ENCODE measurements at regions not wholly inside any gene's neighbourhood (a gene's known extent, or its start where the extent isn't known, plus 50 kb on each side); places are given as distances from the start of the nearest gene placed in this dataset.

DNA sequence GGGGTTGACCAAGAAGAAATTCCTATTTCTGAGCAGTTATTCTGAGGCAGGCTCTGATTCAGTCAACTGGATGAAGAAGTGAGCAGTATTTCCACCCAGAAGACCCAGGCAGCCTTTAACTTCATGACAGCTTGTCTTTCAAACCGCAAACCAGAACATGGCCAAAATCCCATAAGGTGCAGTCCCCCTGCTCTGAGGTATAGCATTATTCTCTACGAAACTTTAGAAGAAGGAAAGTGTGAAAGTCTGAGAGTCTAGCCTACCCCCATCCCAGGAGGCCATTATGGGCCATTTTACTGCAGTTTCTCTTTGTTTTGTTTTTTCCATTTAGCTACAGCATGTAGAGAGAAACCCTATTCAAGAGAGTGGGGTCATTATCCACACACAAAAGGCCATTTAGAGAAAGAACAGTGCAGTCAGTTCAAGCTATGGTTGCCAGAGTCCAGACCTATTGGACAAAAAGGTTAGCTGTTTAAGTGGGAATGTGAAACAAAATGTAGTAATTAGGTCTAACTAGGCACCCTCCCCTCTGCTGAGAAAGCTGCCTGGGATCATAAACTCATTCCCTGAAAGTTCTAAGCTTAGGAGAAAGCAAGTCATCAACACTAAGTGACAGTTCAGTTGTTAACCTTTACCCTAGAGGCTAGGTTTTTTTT is 52.1 kb upstream of the RASGEF1B start:
- in situ Hi-C loops (cut with HindIII; ENCODE audit: low sequenced_read_pairs), result no loop called here
- DNase-seq (ENCODE audit: low read depth), result no peak
- no peak overlapping the region for H3K4me3 ChIP-seq (ENCODE audit: low read depth, low read length)
- TF ChIP-seq, protein P1, sequence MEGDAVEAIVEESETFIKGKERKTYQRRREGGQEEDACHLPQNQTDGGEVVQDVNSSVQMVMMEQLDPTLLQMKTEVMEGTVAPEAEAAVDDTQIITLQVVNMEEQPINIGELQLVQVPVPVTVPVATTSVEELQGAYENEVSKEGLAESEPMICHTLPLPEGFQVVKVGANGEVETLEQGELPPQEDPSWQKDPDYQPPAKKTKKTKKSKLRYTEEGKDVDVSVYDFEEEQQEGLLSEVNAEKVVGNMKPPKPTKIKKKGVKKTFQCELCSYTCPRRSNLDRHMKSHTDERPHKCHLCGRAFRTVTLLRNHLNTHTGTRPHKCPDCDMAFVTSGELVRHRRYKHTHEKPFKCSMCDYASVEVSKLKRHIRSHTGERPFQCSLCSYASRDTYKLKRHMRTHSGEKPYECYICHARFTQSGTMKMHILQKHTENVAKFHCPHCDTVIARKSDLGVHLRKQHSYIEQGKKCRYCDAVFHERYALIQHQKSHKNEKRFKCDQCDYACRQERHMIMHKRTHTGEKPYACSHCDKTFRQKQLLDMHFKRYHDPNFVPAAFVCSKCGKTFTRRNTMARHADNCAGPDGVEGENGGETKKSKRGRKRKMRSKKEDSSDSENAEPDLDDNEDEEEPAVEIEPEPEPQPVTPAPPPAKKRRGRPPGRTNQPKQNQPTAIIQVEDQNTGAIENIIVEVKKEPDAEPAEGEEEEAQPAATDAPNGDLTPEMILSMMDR (IDR thresholded peaks at IDR 0.05; ENCODE audit: low read depth, low read length, missing control alignments), result no peak

DNA sequence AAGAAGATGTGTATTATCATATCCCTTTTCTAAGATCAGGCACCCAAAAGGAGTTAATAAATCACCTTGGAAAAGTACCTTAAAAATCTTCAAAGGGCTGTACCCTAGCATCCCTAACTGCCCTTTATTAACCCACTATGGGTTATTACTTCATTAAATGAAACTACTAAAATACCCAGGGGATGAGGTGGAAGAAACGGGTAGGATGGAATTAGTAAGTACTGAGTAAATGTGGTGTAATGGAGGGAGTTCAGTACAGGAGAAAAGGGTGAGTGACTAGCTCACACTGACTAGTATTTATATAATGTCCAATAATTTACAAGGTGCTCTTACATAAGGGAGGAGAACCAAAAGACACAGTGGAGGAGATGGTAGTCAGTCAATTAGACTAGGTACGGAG is 51.0 kb upstream of the RASGEF1B start:
- DNase-seq (ENCODE audit: low read depth), result no peak
- no peak overlapping the region for H3K4me3 ChIP-seq (ENCODE audit: low read depth, low read length)
- in situ Hi-C loops (cut with HindIII; ENCODE audit: low sequenced_read_pairs), result no loop called here
- TF ChIP-seq, protein P1 (IDR thresholded peaks at IDR 0.05; ENCODE audit: low read depth, low read length, missing control alignments), result no peak

DNA sequence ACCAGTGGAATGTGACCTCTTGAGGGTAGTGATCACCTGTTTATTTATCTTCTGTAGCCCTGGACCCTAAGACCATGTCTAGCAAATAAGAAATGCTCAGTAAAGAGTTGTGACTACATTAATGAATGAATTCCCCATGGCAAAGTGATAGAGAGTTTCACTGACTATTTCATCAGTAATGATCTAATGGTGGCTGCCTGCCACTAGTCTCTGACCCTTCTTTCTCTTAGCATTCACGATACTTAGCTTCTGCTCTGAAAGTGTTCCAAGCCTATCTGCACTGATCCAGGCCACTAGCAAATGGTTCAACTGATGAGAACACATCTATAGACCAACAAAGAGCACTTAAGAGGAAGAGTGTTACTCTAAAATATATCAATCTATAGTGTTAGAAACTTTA is 50.0 kb upstream of the RASGEF1B start:
- in situ Hi-C loops (cut with HindIII; ENCODE audit: low sequenced_read_pairs), result no loop called here
- TF ChIP-seq, protein P1 (IDR thresholded peaks at IDR 0.05; ENCODE audit: low read depth, low read length, missing control alignments), result no peak
- no peak for DNase-seq (ENCODE audit: low read depth)

More for the DNA sequence above, 50.0 kb upstream of the RASGEF1B start:
- H3K4me3 ChIP-seq (ENCODE audit: low read depth, low read length), result no peak overlapping the region
